ENCODE measurements at regions not wholly inside any gene's neighbourhood (a gene's known extent, or its start where the extent isn't known, plus 50 kb on each side); places are given as distances from the start of the nearest gene placed in this dataset.

DNA sequence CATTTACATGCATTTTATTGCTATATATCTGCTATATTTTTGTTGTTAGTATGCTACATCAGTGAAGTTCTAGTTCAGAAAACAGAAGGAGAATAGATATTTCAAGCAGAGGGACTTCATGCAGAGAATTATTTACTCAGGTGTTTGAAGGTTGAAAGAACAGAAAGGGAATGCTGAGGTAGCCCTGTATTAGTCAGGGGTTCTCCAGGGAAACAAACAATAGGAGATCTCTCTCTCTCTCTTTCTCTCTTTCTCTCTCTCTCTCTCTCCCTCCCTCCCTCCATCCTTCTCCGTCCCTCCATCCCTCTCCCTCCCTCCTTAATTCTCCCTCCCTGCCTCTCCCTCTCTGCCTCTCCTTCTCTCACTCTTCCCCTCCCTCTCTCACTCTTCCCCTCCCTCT, 114.3 kb upstream of the TDRD3 start:
- no peak overlapping the region for H3K4me3 ChIP-seq (ENCODE audit: low read depth, low read length)
- TF ChIP-seq, protein P1, sequence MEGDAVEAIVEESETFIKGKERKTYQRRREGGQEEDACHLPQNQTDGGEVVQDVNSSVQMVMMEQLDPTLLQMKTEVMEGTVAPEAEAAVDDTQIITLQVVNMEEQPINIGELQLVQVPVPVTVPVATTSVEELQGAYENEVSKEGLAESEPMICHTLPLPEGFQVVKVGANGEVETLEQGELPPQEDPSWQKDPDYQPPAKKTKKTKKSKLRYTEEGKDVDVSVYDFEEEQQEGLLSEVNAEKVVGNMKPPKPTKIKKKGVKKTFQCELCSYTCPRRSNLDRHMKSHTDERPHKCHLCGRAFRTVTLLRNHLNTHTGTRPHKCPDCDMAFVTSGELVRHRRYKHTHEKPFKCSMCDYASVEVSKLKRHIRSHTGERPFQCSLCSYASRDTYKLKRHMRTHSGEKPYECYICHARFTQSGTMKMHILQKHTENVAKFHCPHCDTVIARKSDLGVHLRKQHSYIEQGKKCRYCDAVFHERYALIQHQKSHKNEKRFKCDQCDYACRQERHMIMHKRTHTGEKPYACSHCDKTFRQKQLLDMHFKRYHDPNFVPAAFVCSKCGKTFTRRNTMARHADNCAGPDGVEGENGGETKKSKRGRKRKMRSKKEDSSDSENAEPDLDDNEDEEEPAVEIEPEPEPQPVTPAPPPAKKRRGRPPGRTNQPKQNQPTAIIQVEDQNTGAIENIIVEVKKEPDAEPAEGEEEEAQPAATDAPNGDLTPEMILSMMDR (IDR thresholded peaks at IDR 0.05; ENCODE audit: borderline replicate concordance, insufficient read depth, low read depth, low read length), result no peak

DNA sequence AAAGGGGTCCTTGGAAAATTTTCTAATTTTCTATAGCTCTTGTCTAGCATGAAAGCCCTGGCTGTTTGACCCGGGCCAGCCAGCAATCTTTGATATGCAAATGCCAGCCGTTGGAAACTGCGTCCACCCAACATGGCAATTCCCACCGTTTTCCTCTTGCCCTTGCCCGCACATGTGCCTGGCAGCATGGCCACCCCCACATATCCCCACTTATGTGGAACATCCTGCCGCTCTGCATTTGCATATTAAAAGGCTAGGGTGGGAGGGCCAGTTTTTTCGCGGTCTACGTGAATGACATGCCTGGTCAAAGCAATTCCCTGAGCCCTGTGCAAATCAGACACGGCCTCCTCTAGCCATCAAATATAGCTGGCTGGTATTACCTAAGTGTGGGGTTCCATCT, 110.3 kb upstream of the TDRD3 start:
- TF ChIP-seq, protein P1 (IDR thresholded peaks at IDR 0.05; ENCODE audit: borderline replicate concordance, insufficient read depth, low read depth, low read length), result no peak
- no peak overlapping the region for H3K4me3 ChIP-seq (ENCODE audit: low read depth, low read length)

DNA sequence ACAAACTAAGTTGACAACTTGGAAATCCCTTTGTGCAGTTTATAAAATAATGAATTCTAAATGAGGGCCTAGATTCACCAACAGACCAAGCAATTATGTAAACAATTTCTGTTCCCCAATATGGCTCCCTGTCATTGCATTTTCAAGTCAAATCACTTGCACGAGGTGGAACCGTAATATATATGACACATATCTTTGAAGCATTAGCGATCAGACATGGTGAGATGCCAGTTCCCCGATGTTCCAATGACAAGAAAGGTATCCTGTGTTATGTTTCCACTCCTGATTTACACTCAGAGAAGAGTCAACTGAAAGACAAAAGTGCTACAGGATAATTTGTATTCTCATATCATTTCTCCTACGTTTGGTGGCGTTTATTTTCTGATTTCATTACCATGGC, 108.5 kb upstream of the TDRD3 start:
- no peak overlapping the region for H3K4me3 ChIP-seq (ENCODE audit: low read depth, low read length)
- TF ChIP-seq, protein P1 (IDR thresholded peaks at IDR 0.05; ENCODE audit: borderline replicate concordance, insufficient read depth, low read depth, low read length), result no peak

DNA sequence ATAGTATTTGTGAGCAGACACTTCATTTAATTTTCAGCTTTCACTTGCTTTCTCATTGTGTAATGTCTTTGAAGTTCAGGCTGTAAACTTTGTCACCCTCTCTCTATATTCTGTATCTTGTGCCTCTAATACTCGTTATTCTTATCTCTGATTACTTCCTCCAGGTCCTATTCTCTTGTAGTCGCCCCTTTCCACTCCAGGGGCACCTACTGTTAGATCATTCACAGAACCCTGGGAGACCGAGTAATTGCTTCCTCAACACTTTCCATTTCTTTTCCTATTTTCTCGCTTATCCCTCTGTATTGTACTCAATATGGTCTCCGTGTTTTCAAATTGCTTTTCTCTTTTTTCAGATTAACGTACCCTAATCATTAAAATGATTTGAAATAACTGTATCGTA, 93.9 kb upstream of the TDRD3 start:
- no peak overlapping the region for H3K4me3 ChIP-seq (ENCODE audit: low read depth, low read length)
- TF ChIP-seq, protein P1 (IDR thresholded peaks at IDR 0.05; ENCODE audit: borderline replicate concordance, insufficient read depth, low read depth, low read length), result no peak

DNA sequence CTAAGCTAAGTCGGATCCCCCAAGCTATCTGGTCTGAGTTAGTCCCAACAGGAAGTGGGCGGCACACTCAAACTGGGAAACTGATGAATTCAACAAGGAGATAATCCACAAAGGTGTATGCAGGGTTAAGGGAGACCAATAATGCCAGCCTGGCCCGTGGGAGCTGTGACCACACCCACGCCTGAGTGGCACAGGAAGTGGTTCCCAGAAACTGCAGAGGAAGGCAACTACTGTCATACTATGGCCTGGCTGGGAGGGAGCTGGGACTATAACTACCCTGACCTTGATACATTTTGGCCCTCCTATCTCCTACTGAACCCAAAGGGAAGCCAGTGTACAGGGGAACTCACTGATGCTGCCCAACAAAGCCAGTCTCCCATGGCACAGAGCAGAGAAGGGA, 85.5 kb upstream of the TDRD3 start:
- TF ChIP-seq, protein P1 (IDR thresholded peaks at IDR 0.05; ENCODE audit: borderline replicate concordance, insufficient read depth, low read depth, low read length), result no peak
- no peak overlapping the region for H3K4me3 ChIP-seq (ENCODE audit: low read depth, low read length)

DNA sequence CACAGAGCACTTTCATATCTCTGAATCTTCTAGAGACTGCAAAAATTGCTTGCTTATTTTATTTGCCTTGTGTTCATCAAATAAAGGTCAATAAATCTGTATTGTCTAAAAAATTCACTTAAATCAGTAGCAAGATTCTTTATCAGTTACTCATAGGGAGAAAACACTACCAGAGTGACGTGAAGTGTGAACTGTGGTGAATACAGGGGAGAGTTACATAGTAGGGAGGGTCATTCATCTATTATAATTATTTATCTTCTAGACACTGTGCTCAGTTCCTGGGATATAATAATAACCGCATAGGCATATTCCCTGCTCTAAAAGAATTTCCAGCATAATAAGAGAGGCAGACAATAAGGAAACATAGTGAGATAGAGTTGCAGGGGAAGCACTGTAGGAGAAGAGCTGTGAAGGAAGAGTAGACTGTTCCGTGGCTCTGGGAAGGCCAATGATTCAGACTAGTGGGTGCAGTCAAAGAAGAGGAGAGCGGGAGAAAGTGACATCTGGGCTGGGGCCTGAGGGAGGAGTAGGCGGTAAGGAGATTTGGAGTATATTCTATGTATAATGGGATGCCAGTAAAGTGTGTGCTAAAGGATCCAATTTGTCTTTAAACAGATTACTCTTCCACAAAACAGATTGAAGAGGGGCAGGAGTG, 84.0 kb upstream of the TDRD3 start:
- no peak overlapping the region for H3K4me3 ChIP-seq (ENCODE audit: low read depth, low read length)
- TF ChIP-seq, protein P1 (IDR thresholded peaks at IDR 0.05; ENCODE audit: borderline replicate concordance, insufficient read depth, low read depth, low read length), result no peak

DNA sequence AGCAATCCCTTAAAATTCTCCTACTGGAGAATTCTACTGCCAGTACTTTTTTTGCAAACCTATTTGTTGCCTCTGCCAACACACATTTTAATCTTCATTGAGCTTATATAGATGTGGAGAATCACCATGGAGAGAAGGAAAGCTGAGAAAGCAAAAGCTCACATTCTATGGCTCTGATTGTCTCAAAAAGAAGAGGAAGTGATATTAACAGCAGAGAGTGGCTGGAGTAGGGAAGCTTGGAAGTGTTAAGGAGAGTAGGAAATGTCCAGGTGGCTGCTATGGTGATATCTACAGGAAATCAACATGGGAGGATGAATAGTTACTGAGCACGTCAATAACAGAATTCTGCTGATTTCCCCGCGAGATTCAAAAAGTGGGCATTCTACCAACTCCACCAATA, 78.8 kb upstream of the TDRD3 start:
- H3K4me3 ChIP-seq (ENCODE audit: low read depth, low read length), result no peak overlapping the region
- TF ChIP-seq, protein P1 (IDR thresholded peaks at IDR 0.05; ENCODE audit: borderline replicate concordance, insufficient read depth, low read depth, low read length), result no peak
